HG03175 (cell line): ENCODE measurements at regions not wholly inside any gene's neighbourhood (a gene's known extent, or its start where the extent isn't known, plus 50 kb on each side); places are given as distances from the start of the nearest gene placed in this dataset.
"Not testable (repeated sequence)": the region's sequence is repeated elsewhere in the genome, so short reads cannot be mapped to it uniquely, and the experiment has no call there.

Experiments used
- ATAC-seq: cut with Tn5 transposase; IDR thresholded peaks from one replicate; pipeline ENCODE4 v1.9.1; 2021; ENCODE audit warnings: mild to moderate bottlenecking, moderate library complexity; ENCODE audit not compliant: unreplicated experiment

- no peak for ATAC-seq
Measured at GRCh38 chr4:111359602-111360001, 736.7 kb upstream of the PITX2 start.

- ATAC-seq = no peak
Measured at GRCh38 chr4:111360906-111361305, 738.0 kb upstream of the PITX2 start.

GRCh38 chr4:111362941-111363361 is 740.1 kb upstream of the PITX2 start:
- ATAC-seq = no peak

- ATAC-seq = not testable (repeated sequence)
Measured at GRCh38 chr4:111377880-111378279, 755.0 kb upstream of the PITX2 start.

DNA sequence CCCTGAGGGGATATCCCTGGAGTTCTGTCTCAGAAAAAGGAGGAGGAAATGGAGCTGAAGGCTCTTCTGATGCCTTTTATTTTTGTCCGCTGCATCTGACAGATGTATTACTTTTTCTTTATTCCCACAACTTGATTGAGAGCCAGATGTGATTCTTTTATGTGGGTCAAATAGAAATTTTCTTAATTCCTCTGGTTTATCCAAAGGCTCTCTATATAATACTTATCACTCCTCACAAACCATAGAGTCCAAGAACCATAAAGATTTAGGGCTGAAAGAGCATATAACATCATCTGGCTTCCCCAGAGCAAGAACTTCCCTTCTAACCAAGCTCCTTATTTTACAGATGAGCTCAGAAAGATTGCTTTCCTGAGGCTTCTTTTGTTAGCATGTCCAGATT is 756.7 kb upstream of the FAM241A start:
- ATAC-seq = no peak

DNA sequence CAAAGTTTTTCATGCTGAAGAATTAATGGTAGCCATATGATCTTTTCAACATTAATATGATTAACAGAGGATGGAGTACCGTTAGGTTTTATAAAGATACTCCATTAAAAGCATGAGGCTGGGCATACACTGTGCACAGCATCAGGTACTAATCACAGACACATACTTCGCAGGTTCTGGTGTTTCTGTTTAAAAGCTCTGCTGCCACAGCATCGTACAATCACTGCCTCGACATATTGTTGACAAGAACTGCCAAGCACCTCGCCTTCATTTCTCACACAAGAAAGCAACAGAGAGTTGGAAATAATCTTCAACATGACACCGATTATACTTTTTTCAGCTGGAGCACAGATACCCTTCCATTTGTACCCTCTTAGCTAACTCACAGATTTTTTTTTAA is 753.4 kb upstream of the FAM241A start:
- ATAC-seq = no peak

DNA sequence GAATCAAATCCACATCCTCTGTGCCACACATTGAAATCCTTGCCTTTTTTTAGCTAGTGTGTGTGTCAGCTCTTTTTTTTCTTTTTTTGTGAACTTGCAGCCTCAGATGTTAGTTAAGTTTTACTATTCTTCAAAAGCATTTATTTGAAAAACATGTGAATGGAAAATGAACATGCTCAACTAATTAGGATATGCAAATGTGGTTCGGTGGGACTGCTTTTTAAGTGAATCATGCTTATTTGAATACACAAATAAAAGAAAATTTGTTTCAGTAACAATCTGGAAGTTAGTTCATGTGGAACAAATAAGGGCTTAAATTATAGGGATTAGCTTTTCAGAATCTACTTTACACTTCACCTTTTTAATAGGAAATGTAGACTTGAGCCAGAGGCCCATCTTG is 751.5 kb upstream of the FAM241A start:
- ATAC-seq = no peak

DNA sequence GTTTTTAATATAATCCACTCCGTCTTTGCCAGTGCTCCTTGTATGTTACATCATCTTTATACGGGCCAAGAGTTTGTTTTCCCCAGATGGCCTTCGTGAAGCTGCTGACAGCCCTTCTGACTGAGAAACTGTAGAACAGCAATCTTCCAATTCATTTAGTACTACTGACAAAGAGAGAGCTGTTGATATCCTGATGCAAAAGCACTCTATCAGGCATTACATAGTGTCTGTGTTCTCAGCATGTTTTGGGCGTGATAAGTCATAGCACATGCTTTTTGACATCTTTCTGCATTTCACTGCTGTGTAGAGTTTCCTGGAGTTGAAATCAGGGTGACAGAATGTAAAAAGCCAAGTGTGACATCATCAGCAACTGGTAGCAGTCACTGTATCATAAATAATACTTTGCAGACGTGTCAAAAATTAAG is 746.3 kb upstream of the FAM241A start:
- ATAC-seq = no peak

- no peak for ATAC-seq
Measured at GRCh38 chr4:111399623-111400022, 745.6 kb upstream of the FAM241A start.

DNA sequence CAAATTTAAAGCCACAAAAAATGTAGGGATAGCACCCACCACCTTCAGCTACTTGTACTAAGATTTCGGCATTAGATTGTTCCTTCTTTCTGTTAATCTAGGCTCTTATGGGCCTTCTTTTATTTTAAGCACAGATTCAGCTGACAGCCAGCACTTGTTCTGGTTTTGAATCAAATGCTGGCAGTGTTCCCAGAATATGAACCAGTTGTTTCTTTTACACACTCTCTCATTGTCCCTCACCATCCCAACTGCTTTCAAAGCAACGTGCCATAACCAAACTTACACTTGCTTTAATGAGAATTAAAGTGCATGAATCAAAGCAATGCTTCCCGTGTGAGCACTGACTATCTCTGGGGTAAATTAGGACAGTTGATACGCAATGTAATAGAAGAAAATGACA is 744.5 kb upstream of the FAM241A start:
- no peak for ATAC-seq

DNA sequence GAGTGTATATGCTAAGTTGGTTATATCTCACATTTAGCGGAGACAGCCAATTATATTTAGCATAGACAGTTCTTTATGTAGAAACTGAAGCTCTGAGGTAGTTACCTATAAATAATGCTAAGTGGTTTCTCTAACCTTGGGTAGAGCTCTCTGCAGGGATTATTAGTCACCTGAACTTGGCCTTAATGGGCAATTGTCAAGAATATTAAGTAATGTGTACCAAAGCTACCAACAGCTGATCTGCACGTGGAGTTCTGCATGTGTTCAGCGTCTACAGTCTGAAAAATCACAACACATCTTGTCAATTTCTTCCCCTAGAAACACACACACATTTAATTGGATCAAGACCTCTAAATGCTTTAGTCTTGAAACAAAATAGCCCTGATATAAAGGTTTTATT is 740.6 kb upstream of the FAM241A start:
- ATAC-seq = no peak

DNA sequence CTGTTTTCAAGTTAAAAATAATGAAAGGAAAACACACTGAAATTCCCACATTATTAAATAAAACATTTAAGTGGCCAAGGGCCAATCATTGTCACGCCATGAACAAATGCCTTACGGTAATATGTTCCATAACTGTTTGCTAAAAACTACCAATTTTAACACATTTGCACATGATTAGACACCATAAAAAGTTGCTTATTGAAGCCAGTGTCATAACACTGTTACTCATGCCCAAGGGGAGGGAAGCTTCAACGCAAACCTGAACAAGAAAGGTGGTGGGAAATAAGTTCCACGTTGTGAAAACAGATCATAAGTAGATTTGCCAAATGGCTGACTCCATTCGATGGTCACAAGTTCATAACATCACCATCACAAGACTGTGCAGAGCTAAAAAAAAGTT is 739.3 kb upstream of the FAM241A start:
- no peak for ATAC-seq

GRCh38 chr4:111410571-111410970 is 734.7 kb upstream of the FAM241A start:
- ATAC-seq = no peak

DNA sequence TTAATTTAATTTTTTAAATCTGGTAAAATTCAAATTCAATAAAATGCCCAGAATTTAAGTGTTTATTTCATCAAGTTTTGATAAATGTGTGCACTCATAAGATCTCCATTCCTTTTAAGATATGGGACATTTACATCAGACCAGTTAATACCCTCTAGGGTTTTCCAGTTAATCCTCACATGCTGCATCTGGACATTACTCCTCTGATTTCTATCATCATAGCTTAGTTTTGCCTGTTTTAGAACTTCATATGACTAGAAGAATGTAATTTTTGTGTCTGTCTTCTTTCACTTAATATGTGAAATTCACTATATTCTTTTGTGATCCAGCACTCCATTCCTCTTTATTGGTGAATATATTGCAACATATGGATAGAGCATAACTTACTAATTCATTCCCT is 727.7 kb upstream of the FAM241A start:
- no peak for ATAC-seq

- no peak for ATAC-seq
Measured at GRCh38 chr4:111433441-111433840, 711.8 kb upstream of the FAM241A start.

GRCh38 chr4:111434586-111434985 is 710.7 kb upstream of the FAM241A start:
- ATAC-seq = no peak

- no peak for ATAC-seq
Measured at GRCh38 chr4:111435986-111436744, 709.1 kb upstream of the FAM241A start.

DNA sequence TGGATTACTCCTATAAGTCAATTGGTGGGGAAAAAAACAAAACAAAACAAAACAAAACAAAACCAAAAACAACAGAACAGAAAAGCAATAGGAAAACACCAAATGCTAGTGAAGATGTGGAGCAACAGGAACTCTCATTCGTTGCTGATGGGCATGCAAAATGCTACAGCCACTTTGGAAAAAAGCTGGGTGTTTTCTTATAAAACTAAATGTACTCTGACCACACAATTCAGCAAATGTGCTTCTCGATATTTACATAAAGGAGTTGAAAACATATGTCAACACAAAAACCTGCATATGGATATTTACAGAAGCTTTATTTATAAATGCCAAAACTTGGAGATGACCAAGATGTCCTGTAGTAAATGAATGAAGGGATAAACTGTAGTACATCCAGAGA is 703.6 kb upstream of the FAM241A start:
- ATAC-seq = no peak

- ATAC-seq = not testable (repeated sequence)
Measured at GRCh38 chr4:111444836-111445235, 700.4 kb upstream of the FAM241A start.

DNA sequence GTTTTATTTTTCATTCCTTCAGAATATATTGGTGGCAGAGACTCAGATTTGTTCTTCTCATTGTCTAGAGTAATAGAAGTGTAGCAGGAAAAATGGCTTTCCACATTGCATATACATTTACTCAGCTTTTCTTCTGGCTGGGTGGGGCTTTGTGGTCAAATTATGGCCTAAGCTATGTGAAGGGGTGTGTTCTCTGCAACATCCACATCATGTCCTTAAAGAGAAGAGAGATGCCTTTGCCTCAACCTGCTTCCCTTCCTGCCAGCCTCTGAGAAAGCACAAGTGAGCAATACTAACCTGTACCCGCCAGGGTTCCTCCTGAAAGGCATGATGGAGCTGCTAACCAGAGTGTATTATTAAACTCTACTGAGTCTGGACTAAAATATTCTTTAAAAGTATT is 695.6 kb upstream of the FAM241A start:
- no peak for ATAC-seq

DNA sequence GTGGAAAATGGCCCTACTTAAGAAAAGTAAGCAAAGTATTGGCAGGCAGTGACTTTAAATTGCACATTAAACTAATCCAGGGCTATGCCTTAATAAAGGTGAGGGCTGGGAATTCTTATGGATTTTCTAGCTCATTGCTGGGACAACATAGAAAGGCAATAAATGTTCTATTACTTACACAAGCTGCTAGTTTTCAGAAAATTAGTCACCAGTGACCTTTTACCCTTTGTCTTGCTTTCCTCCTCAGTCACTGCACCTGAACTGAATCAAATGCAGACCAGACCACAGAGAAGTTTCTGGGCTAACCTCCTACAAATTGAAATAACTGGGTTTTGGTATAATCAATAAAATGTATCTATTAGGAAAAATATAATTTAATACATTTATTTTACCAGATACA is 694.4 kb upstream of the FAM241A start:
- ATAC-seq = no peak

DNA sequence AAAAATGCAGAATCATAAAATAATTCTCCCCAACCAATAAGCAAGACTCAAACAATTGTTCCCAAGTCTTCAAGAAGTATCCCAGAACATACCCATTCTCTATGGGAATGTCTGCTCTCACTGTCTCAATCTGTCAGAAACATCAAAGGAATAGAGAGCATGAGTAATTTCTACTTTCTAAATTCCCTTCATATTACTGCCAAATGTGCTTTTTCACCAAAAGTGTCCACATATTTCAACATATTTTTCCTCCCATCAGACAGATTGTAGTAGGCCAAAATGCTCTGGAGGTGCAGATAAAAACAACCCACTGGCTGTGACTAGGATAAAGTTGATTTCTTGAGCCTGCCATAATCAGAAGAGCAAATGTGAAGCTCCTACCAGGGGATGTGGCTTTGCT is 692.0 kb upstream of the FAM241A start:
- ATAC-seq = no peak

DNA sequence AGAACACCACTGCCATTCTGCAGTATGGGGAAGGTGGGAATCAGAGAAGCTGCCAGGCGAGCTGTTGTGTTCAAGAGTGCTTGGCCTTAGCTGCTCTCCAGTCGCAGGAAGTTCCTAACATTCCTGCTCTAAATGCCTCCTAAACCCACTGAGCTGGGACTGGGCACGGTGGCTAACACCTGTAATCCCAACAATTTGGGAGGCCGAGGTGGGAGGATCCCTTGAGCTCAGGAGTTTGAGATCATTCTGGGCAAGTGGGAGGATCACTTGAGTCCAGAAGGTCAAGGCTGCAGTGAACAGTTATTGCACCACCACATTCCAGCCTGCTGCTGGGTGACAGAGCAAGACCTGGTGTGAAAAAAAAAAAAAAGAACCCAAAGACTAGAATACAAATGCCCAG is 690.3 kb upstream of the FAM241A start:
- no peak for ATAC-seq
